ENCODE measurements at regions not wholly inside any gene's neighbourhood (a gene's known extent, or its start where the extent isn't known, plus 50 kb on each side); places are given as distances from the start of the nearest gene placed in this dataset.
A peak's percentile ranks its signal among the peaks of the same experiment; 100 is the strongest.

DNA sequence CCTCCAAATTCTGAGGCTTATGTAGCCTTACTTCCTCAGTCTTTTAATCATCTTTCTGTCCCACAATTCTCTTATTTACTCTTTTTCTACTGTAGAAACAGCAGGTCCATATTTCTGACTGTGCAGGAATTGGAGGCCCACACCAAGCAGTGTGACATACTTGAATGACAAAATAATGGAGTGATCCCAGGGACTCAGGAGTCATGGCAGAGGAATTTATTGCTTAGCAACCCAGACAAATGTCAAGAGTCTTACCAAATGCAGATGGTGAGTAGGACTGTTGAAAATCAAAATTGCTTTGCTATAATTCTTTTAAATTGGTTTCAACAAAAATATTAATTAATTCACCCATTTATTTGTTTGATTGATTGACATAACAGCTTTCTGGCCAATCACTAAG lies 59.9 kb downstream of the HTR1B start:
- no peak overlapping the region; the same call in 1 of the 2 replicates for H3K27ac ChIP-seq (ENCODE audit: low read depth, low read length)
- no peaks in the 10 kb centered on the region for H3K9me3 ChIP-seq (ENCODE audit: control insufficient read depth, insufficient read depth, low read depth, low read length)
- H3K36me3 ChIP-seq (ENCODE audit: control insufficient read depth, insufficient read depth, low read length), result no peaks in the 10 kb centered on the region
- H3K4me3 ChIP-seq (ENCODE audit: low read depth, low read length), result no peak overlapping the region
- H3K4me1 ChIP-seq (ENCODE audit: control insufficient read depth, insufficient read depth, low read length), result peaks cover 10% of the 10 kb centered on the region
- H3K9ac ChIP-seq (ENCODE audit: low read length), result no peak overlapping the region
- H3K27me3 ChIP-seq (ENCODE audit: control insufficient read depth, insufficient read depth, low read length), result no peaks in the 10 kb centered on the region

GRCh38 chr6:77401231-77401630 lies 62.1 kb downstream of the HTR1B start:
- no peaks in the 10 kb centered on the region for H3K9me3 ChIP-seq (ENCODE audit: control insufficient read depth, insufficient read depth, low read depth, low read length)
- H3K9ac ChIP-seq (ENCODE audit: low read length), result no peak overlapping the region
- no peak overlapping the region for H3K27ac ChIP-seq (ENCODE audit: low read depth, low read length)
- no peaks in the 10 kb centered on the region for H3K36me3 ChIP-seq (ENCODE audit: control insufficient read depth, insufficient read depth, low read length)
- H3K4me1 ChIP-seq (ENCODE audit: control insufficient read depth, insufficient read depth, low read length), result peaks cover 10% of the 10 kb centered on the region
- H3K27me3 ChIP-seq (ENCODE audit: control insufficient read depth, insufficient read depth, low read length), result no peaks in the 10 kb centered on the region
- H3K4me3 ChIP-seq (ENCODE audit: low read depth, low read length), result no peak overlapping the region

- Histone ChIP-seq H3K9me3 (ENCODE audit: control insufficient read depth, insufficient read depth, low read depth, low read length) (no peaks in the 10 kb centered on the region), H3K4me3 (ENCODE audit: low read depth, low read length) (no peak overlapping the region), H3K9ac (ENCODE audit: low read length) (no peak overlapping the region), H3K36me3 (ENCODE audit: control insufficient read depth, insufficient read depth, low read length) (no peaks in the 10 kb centered on the region), H3K4me1 (ENCODE audit: control insufficient read depth, insufficient read depth, low read length) (peaks cover 10% of the 10 kb centered on the region), H3K27ac (ENCODE audit: low read depth, low read length) (no peak overlapping the region), H3K27me3 (ENCODE audit: control insufficient read depth, insufficient read depth, low read length) (no peaks in the 10 kb centered on the region)
Observed at GRCh38 chr6:77397561-77397960, 65.7 kb downstream of the HTR1B start.

DNA sequence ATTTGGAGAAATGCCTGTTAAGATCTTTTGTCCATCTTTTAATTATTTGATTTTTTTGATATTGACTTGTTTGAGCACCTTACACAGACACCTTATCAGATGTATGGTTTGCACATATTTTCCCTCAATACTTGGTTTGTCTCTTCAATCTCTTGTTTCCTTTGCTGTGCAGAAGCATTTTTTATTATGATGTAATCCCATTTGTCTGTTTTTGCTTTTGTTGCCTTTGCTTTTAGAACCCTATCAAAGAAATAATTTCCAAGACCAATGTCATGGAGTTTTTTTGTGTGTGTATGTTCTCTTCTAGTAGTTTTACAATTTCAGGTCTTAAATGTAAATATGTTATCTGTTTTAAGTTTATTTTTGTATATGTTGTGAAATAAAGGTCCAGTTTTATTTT lies 73.9 kb downstream of the HTR1B start:
- no peaks in the 10 kb centered on the region for H3K4me1 ChIP-seq (ENCODE audit: control insufficient read depth, insufficient read depth, low read length)
- H3K9me3 ChIP-seq (ENCODE audit: control insufficient read depth, insufficient read depth, low read depth, low read length), result no peaks in the 10 kb centered on the region
- H3K27ac ChIP-seq (ENCODE audit: low read depth, low read length), result no peak overlapping the region
- H3K4me3 ChIP-seq (ENCODE audit: low read depth, low read length), result no peak overlapping the region
- no peaks in the 10 kb centered on the region for H3K36me3 ChIP-seq (ENCODE audit: control insufficient read depth, insufficient read depth, low read length)
- H3K27me3 ChIP-seq (ENCODE audit: control insufficient read depth, insufficient read depth, low read length), result no peaks in the 10 kb centered on the region
- H3K9ac ChIP-seq (ENCODE audit: low read length), result no peak overlapping the region

DNA sequence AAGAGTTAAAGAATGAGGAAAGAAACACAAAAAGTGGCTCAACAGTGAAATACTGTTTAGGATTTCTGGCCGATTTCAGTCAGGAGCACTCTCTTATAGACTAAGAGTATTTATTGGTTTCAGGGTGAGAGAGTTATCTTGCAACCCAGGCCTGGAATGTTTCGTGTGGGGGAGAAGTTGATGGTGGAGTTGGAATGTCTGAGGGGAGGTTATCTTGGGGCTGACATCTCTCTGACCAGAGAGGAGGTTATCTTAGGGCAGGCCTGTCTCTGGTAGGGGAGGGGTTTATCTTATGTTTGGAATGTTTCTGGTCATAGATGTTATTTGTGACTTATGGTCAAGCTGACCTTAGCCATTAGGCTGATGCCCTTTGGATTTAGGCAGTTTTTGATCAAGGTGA lies 80.3 kb downstream of the HTR1B start:
- Histone ChIP-seq H3K9me3 (ENCODE audit: control insufficient read depth, insufficient read depth, low read depth, low read length) (no peaks in the 10 kb centered on the region), H3K9ac (ENCODE audit: low read length) (no peak overlapping the region), H3K27me3 (ENCODE audit: control insufficient read depth, insufficient read depth, low read length) (no peaks in the 10 kb centered on the region)

DNA sequence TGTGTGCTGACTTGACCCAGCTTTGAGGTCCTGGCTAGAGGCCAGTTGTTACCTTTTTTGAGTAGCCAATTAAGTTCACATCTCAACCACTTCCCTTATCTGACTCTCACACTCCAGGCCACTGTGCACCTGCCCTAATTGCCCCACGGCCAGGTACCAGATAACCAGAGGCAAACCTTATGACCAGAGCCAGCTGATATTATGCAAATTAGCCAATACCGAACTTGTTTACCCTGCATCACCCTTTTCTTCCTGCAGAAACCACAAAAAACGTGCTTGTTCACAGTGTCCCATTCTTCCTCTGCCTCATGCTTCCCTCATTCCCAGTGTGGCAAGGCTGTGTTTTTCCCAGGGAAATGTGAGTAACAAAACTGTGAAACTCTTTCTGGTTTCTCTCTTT lies 89.3 kb downstream of the HTR1B start:
- H3K27ac ChIP-seq (ENCODE audit: low read depth, low read length), result no peak overlapping the region
- no peak overlapping the region for H3K4me3 ChIP-seq (ENCODE audit: low read depth, low read length)
- H3K9me3 ChIP-seq (ENCODE audit: control insufficient read depth, insufficient read depth, low read depth, low read length), result no peaks in the 10 kb centered on the region
- no peaks in the 10 kb centered on the region for H3K27me3 ChIP-seq (ENCODE audit: control insufficient read depth, insufficient read depth, low read length)
- H3K4me1 ChIP-seq (ENCODE audit: control insufficient read depth, insufficient read depth, low read length), result no peaks in the 10 kb centered on the region
- no peak overlapping the region for H3K9ac ChIP-seq (ENCODE audit: low read length)
- no peaks in the 10 kb centered on the region for H3K36me3 ChIP-seq (ENCODE audit: control insufficient read depth, insufficient read depth, low read length)

More for the DNA sequence above, 80.3 kb downstream of the HTR1B start:
- Histone ChIP-seq H3K27ac (ENCODE audit: low read depth, low read length) (no peak overlapping the region), H3K36me3 (ENCODE audit: control insufficient read depth, insufficient read depth, low read length) (no peaks in the 10 kb centered on the region), H3K4me3 (ENCODE audit: low read depth, low read length) (no peak overlapping the region), H3K4me1 (ENCODE audit: control insufficient read depth, insufficient read depth, low read length) (no peaks in the 10 kb centered on the region)

DNA sequence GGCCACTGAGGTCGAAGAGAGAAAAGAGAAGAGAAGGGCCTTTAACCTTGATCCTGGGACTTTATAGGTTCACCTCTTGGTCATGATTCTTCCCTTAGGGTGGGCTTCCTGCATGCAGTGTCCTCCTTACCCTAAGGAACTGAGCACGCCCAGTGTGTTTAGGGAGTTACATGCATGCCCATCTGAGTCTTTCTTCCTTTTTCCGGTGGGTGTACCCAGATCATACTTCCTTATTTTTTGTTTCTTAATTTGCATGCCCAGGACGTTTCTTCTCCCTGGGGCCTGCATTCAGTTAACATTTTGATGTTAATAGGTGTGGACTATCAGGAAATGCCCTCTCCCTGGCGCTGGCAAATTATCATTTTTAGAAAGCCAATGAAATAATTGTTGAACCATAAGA lies 91.5 kb downstream of the HTR1B start:
- H3K4me1 ChIP-seq (ENCODE audit: control insufficient read depth, insufficient read depth, low read length), result peaks cover 8% of the 10 kb centered on the region
- no peak overlapping the region for H3K4me3 ChIP-seq (ENCODE audit: low read depth, low read length)
- no peaks in the 10 kb centered on the region for H3K27me3 ChIP-seq (ENCODE audit: control insufficient read depth, insufficient read depth, low read length)
- no peaks in the 10 kb centered on the region for H3K9me3 ChIP-seq (ENCODE audit: control insufficient read depth, insufficient read depth, low read depth, low read length)
- H3K9ac ChIP-seq (ENCODE audit: low read length), result no peak overlapping the region
- H3K27ac ChIP-seq (ENCODE audit: low read depth, low read length), result no peak overlapping the region
- H3K36me3 ChIP-seq (ENCODE audit: control insufficient read depth, insufficient read depth, low read length), result no peaks in the 10 kb centered on the region

GRCh38 chr6:77368660-77369313 lies 94.5 kb downstream of the HTR1B start:
- Histone ChIP-seq H3K36me3 (ENCODE audit: control insufficient read depth, insufficient read depth, low read length) (0 out of 2 replicates have a peak, but pooled peaks cover 2% of the 10 kb centered on the region), H3K9ac (ENCODE audit: low read length) (peak overlapping the region; percentile 76), H3K27ac (ENCODE audit: low read depth, low read length) (peak overlapping the region; percentile 69; the same call in 1 of the 2 replicates), H3K4me1 (ENCODE audit: control insufficient read depth, insufficient read depth, low read length) (peaks cover 8% of the 10 kb centered on the region), H3K27me3 (ENCODE audit: control insufficient read depth, insufficient read depth, low read length) (no peaks in the 10 kb centered on the region), H3K9me3 (ENCODE audit: control insufficient read depth, insufficient read depth, low read depth, low read length) (no peaks in the 10 kb centered on the region; the same call in 1 of the 2 replicates), H3K4me3 (ENCODE audit: low read depth, low read length) (peak overlapping the region; percentile 96)

- Histone ChIP-seq H3K27ac (ENCODE audit: low read depth, low read length) (no peak overlapping the region), H3K4me3 (ENCODE audit: low read depth, low read length) (peak overlapping the region; percentile 31; the same call in 1 of the 2 replicates)
Observed at GRCh38 chr6:77366798-77367197, 96.5 kb downstream of the HTR1B start.

GRCh38 chr6:77363702-77364101 lies 99.6 kb downstream of the HTR1B start:
- H3K27me3 ChIP-seq (ENCODE audit: control insufficient read depth, insufficient read depth, low read length), result no peaks in the 10 kb centered on the region
- H3K4me3 ChIP-seq (ENCODE audit: low read depth, low read length), result no peak overlapping the region
- H3K9me3 ChIP-seq (ENCODE audit: control insufficient read depth, insufficient read depth, low read depth, low read length), result peaks cover 8% of the 10 kb centered on the region
- no peak overlapping the region for H3K9ac ChIP-seq (ENCODE audit: low read length)
- H3K4me1 ChIP-seq (ENCODE audit: control insufficient read depth, insufficient read depth, low read length), result peaks cover 8% of the 10 kb centered on the region
- H3K27ac ChIP-seq (ENCODE audit: low read depth, low read length), result no peak overlapping the region
- peaks cover 8% of the 10 kb centered on the region for H3K36me3 ChIP-seq (ENCODE audit: control insufficient read depth, insufficient read depth, low read length)

More at GRCh38 chr6:77366798-77367197, 96.5 kb downstream of the HTR1B start:
- peaks cover 8% of the 10 kb centered on the region for H3K4me1 ChIP-seq (ENCODE audit: control insufficient read depth, insufficient read depth, low read length)
- H3K36me3 ChIP-seq (ENCODE audit: control insufficient read depth, insufficient read depth, low read length), result 0 out of 2 replicates have a peak, but pooled peaks cover 2% of the 10 kb centered on the region
- no peaks in the 10 kb centered on the region for H3K27me3 ChIP-seq (ENCODE audit: control insufficient read depth, insufficient read depth, low read length)
- peaks cover 8% of the 10 kb centered on the region for H3K9me3 ChIP-seq (ENCODE audit: control insufficient read depth, insufficient read depth, low read depth, low read length)
- H3K9ac ChIP-seq (ENCODE audit: low read length), result no peak overlapping the region

DNA sequence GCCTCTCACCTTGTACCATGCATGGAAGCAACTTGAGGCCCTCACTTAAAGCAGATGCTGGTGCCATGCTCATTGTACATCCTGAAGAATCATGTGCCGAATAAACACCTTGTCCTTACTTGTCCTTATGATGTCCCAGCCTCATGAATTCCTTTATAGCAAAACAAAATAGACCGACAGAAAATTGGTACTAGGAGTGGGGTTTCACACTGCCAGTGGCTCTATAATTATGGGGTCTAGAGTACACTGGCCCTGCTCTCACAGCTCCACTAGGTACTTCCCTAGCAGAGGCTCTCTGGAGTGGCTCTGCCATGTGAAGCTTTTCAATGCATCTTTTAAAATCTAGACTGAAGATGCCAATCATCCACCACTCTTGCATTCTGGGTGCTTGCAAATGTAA lies 101.2 kb downstream of the HTR1B start:
- Histone ChIP-seq H3K27ac (ENCODE audit: low read depth, low read length) (no peak overlapping the region), H3K4me3 (ENCODE audit: low read depth, low read length) (no peak overlapping the region), H3K9ac (ENCODE audit: low read length) (no peak overlapping the region), H3K4me1 (ENCODE audit: control insufficient read depth, insufficient read depth, low read length) (no peaks in the 10 kb centered on the region; the same call in 1 of the 2 replicates), H3K36me3 (ENCODE audit: control insufficient read depth, insufficient read depth, low read length) (peaks cover 8% of the 10 kb centered on the region), H3K27me3 (ENCODE audit: control insufficient read depth, insufficient read depth, low read length) (no peaks in the 10 kb centered on the region), H3K9me3 (ENCODE audit: control insufficient read depth, insufficient read depth, low read depth, low read length) (peaks cover 8% of the 10 kb centered on the region)
